OCI-LY3 (cell line): ENCODE measurements at regions not wholly inside any gene's neighbourhood (a gene's known extent, or its start where the extent isn't known, plus 50 kb on each side); places are given as distances from the start of the nearest gene placed in this dataset.

ENCODE experiments used
- CTCF ChIP-seq: fragments of 200-600, 300-600 bp; sonication (generic); IDR thresholded peaks from 2 replicates; pipeline ENCODE4 v1.5.1; 2014; ENCODE audit warnings: antibody characterized with exemption, low read length, low read depth
- EZH2phosphoT487 ChIP-seq: fragments of 200-600 bp; shearing (Covaris generic); IDR thresholded peaks from 2 replicates; pipeline ENCODE4 v1.6.1; 2018; ENCODE audit warnings: antibody characterized with exemption, mixed run types, low read depth

DNA sequence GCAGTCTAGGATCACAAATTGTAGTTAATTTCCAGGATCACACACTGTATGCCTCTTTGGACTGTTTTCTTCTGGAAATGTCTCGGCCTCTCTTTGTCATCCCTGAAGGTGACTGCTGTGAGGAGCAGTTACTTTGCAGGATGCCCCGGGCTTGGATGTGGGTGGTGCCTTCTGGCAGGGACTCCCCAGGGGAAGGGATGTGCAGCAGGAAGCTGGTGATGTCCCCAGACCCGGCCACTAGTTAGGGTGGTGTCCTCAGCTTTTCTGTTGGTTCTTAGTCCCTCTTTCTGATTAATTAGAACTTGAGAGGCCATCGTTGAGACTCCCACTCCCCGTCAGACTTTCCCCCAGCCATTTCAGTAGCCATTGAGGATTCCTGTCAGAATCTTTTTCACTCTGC, 286.6 kb upstream of the HDAC4 start:
- TF ChIP-seq CTCF = no peak
- TF ChIP-seq EZH2phosphoT487 = no peak
